H1 (cell line): ENCODE measurements at regions not wholly inside any gene's neighbourhood (a gene's known extent, or its start where the extent isn't known, plus 50 kb on each side); places are given as distances from the start of the nearest gene placed in this dataset.

Source experiments
- BRCA1 ChIP-seq: IDR thresholded peaks from 2 replicates; pipeline ENCODE4 v1.6.1; 2012; ENCODE audit warnings: low read depth, low read length, improper control_type of control experiment
- GTF2F1 ChIP-seq: IDR thresholded peaks from 2 replicates; pipeline ENCODE4 v1.6.1; 2012; ENCODE audit warnings: low read depth, low read length, improper control_type of control experiment, borderline replicate concordance
- POU5F1 ChIP-seq: IDR thresholded peaks from 2 replicates; pipeline ENCODE4 v1.6.1; 2011; ENCODE audit warnings: low read depth, mild to moderate bottlenecking, low read length, moderate library complexity
- RNF2 ChIP-seq: fragments of 200-900, 300-1000 bp; sonication (generic); IDR thresholded peaks from 2 replicates; pipeline ENCODE4 v1.7.1; 2016; ENCODE audit warnings: borderline replicate concordance, low read depth, mild to moderate bottlenecking, antibody characterized with exemption, low read length; ENCODE audit not compliant: poor library complexity, severe bottlenecking; ENCODE audit errors: missing control alignments
- SAP30 ChIP-seq: fragments of 300-600 bp; sonication (generic); IDR thresholded peaks from 2 replicates; pipeline ENCODE4 v1.7.1; 2012; ENCODE audit warnings: low read length, moderate library complexity, mild to moderate bottlenecking, inconsistent platforms; ENCODE audit not compliant: insufficient read depth, insufficient replicate concordance
- YY1 ChIP-seq: IDR thresholded peaks from 2 replicates; pipeline ENCODE4 v1.6.1; 2011; ENCODE audit warnings: low read depth, mild to moderate bottlenecking, low read length
- TF ChIP-seq, protein P1 (sequence below): fragments of 300-600 bp; sonication (generic); IDR thresholded peaks from 2 replicates; pipeline ENCODE4 v1.7.1; 2012; ENCODE audit warnings: low read length, moderate library complexity, mild to moderate bottlenecking, inconsistent platforms; ENCODE audit not compliant: insufficient replicate concordance
- TF ChIP-seq, protein P2 (sequence below), 3 experiments: IDR thresholded peaks; 1 replicate in 2 of 3; 2 replicates in 1 of 3; pipeline versions ENCODE4 v1.5.1 to v1.6.1; 2011; ENCODE audit warnings: low read length in 3 of 3, mild to moderate bottlenecking in 3 of 3, inconsistent platforms in 2 of 3, low read depth in 1 of 3, moderate library complexity in 1 of 3; ENCODE audit not compliant: insufficient read depth in 1 of 3; ENCODE audit errors: control extremely low read depth in 1 of 3

DNA sequence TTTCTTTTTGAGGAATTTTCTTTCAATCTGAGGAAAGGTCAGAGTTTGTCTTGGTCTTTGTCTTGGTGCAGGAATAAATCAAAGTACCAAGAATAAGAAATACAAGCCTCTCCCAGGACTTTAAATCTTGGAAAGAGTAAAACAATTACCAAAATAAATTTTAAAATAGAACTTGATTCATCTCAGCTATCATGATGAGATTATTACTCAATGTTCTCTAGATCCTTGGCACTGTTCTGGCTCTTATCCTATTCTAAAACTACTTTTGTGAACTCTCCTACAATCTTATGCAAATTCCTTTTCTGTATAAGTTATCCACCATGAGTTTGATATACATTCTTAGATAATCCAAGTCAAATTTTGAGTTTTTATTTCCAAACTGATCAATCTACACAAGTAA lies 464.3 kb downstream of the PPARGC1A start (continued):
- TF ChIP-seq, protein P1, sequence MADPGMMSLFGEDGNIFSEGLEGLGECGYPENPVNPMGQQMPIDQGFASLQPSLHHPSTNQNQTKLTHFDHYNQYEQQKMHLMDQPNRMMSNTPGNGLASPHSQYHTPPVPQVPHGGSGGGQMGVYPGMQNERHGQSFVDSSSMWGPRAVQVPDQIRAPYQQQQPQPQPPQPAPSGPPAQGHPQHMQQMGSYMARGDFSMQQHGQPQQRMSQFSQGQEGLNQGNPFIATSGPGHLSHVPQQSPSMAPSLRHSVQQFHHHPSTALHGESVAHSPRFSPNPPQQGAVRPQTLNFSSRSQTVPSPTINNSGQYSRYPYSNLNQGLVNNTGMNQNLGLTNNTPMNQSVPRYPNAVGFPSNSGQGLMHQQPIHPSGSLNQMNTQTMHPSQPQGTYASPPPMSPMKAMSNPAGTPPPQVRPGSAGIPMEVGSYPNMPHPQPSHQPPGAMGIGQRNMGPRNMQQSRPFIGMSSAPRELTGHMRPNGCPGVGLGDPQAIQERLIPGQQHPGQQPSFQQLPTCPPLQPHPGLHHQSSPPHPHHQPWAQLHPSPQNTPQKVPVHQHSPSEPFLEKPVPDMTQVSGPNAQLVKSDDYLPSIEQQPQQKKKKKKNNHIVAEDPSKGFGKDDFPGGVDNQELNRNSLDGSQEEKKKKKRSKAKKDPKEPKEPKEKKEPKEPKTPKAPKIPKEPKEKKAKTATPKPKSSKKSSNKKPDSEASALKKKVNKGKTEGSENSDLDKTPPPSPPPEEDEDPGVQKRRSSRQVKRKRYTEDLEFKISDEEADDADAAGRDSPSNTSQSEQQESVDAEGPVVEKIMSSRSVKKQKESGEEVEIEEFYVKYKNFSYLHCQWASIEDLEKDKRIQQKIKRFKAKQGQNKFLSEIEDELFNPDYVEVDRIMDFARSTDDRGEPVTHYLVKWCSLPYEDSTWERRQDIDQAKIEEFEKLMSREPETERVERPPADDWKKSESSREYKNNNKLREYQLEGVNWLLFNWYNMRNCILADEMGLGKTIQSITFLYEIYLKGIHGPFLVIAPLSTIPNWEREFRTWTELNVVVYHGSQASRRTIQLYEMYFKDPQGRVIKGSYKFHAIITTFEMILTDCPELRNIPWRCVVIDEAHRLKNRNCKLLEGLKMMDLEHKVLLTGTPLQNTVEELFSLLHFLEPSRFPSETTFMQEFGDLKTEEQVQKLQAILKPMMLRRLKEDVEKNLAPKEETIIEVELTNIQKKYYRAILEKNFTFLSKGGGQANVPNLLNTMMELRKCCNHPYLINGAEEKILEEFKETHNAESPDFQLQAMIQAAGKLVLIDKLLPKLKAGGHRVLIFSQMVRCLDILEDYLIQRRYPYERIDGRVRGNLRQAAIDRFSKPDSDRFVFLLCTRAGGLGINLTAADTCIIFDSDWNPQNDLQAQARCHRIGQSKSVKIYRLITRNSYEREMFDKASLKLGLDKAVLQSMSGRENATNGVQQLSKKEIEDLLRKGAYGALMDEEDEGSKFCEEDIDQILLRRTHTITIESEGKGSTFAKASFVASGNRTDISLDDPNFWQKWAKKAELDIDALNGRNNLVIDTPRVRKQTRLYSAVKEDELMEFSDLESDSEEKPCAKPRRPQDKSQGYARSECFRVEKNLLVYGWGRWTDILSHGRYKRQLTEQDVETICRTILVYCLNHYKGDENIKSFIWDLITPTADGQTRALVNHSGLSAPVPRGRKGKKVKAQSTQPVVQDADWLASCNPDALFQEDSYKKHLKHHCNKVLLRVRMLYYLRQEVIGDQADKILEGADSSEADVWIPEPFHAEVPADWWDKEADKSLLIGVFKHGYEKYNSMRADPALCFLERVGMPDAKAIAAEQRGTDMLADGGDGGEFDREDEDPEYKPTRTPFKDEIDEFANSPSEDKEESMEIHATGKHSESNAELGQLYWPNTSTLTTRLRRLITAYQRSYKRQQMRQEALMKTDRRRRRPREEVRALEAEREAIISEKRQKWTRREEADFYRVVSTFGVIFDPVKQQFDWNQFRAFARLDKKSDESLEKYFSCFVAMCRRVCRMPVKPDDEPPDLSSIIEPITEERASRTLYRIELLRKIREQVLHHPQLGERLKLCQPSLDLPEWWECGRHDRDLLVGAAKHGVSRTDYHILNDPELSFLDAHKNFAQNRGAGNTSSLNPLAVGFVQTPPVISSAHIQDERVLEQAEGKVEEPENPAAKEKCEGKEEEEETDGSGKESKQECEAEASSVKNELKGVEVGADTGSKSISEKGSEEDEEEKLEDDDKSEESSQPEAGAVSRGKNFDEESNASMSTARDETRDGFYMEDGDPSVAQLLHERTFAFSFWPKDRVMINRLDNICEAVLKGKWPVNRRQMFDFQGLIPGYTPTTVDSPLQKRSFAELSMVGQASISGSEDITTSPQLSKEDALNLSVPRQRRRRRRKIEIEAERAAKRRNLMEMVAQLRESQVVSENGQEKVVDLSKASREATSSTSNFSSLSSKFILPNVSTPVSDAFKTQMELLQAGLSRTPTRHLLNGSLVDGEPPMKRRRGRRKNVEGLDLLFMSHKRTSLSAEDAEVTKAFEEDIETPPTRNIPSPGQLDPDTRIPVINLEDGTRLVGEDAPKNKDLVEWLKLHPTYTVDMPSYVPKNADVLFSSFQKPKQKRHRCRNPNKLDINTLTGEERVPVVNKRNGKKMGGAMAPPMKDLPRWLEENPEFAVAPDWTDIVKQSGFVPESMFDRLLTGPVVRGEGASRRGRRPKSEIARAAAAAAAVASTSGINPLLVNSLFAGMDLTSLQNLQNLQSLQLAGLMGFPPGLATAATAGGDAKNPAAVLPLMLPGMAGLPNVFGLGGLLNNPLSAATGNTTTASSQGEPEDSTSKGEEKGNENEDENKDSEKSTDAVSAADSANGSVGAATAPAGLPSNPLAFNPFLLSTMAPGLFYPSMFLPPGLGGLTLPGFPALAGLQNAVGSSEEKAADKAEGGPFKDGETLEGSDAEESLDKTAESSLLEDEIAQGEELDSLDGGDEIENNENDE: no peak
- no peak for TF ChIP-seq YY1
- no peak for TF ChIP-seq GTF2F1
- TF ChIP-seq POU5F1: no peak
- no peak for TF ChIP-seq RNF2
- TF ChIP-seq BRCA1: no peak
- TF ChIP-seq SAP30: no peak
- TF ChIP-seq, protein P2, sequence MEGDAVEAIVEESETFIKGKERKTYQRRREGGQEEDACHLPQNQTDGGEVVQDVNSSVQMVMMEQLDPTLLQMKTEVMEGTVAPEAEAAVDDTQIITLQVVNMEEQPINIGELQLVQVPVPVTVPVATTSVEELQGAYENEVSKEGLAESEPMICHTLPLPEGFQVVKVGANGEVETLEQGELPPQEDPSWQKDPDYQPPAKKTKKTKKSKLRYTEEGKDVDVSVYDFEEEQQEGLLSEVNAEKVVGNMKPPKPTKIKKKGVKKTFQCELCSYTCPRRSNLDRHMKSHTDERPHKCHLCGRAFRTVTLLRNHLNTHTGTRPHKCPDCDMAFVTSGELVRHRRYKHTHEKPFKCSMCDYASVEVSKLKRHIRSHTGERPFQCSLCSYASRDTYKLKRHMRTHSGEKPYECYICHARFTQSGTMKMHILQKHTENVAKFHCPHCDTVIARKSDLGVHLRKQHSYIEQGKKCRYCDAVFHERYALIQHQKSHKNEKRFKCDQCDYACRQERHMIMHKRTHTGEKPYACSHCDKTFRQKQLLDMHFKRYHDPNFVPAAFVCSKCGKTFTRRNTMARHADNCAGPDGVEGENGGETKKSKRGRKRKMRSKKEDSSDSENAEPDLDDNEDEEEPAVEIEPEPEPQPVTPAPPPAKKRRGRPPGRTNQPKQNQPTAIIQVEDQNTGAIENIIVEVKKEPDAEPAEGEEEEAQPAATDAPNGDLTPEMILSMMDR (IDR thresholded peaks at IDR 0.05; ENCODE audit: control extremely low read depth in 1 of 3, insufficient read depth in 1 of 3, low read depth in 1 of 3, low read length in 3 of 3): no peak
